Activated T-cell treated with anti-CD3 and anti-CD28 coated beads for 48 hours (primary cell): ENCODE measurements at regions not wholly inside any gene's neighbourhood (a gene's known extent, or its start where the extent isn't known, plus 50 kb on each side); places are given as distances from the start of the nearest gene placed in this dataset.
"Not testable (repeated sequence)": the region's sequence is repeated elsewhere in the genome, so short reads cannot be mapped to it uniquely, and the experiment has no call there.

ENCODE experiments used
- DNase-seq: peaks from one replicate; pipeline ENCODE4 v3.0.0-alpha.2; 2020; ENCODE audit warnings: low read depth

- DNase-seq: no peak
Observed at GRCh38 chr5:171542525-171543140, 123.2 kb downstream of the FGF18 start.

GRCh38 chr5:171543148-171543815 lies 123.8 kb downstream of the FGF18 start:
- no peak for DNase-seq

GRCh38 chr5:171544913-171545765 lies 125.7 kb downstream of the FGF18 start:
- no peak for DNase-seq

- DNase-seq: no peak
Observed at GRCh38 chr5:171549274-171549673, 129.8 kb downstream of the FGF18 start.

- not testable (repeated sequence) for DNase-seq
Observed at GRCh38 chr5:171553817-171554216, 134.4 kb downstream of the FGF18 start.

GRCh38 chr5:171555160-171555559 lies 135.7 kb downstream of the FGF18 start:
- DNase-seq: no peak

GRCh38 chr5:171562822-171563221 lies 143.4 kb downstream of the FGF18 start:
- peak; percentile 6 for DNase-seq

GRCh38 chr5:171568389-171568788 lies 148.9 kb downstream of the FGF18 start:
- DNase-seq: no peak

GRCh38 chr5:171569065-171569712 lies 149.7 kb downstream of the FGF18 start:
- no peak for DNase-seq

- DNase-seq: no peak
Observed at GRCh38 chr5:171570244-171570825, 150.9 kb downstream of the FGF18 start.

- DNase-seq: no peak
Observed at GRCh38 chr5:171571663-171572062, 152.2 kb downstream of the FGF18 start.

- no peak for DNase-seq
Observed at GRCh38 chr5:171573021-171573420, 153.6 kb downstream of the FGF18 start.

- no peak for DNase-seq
Observed at GRCh38 chr5:171573451-171574225, 154.2 kb downstream of the FGF18 start.

GRCh38 chr5:171574376-171574775 lies 154.9 kb downstream of the FGF18 start:
- DNase-seq: no peak

- no peak for DNase-seq
Observed at GRCh38 chr5:171575386-171575785, 155.9 kb downstream of the FGF18 start.

- no peak for DNase-seq
Observed at GRCh38 chr5:171575808-171576207, 156.4 kb downstream of the FGF18 start.

- no peak for DNase-seq
Observed at GRCh38 chr5:171577042-171577758, 157.8 kb downstream of the FGF18 start.

- DNase-seq: no peak
Observed at GRCh38 chr5:171578049-171578828, 158.8 kb downstream of the FGF18 start.

GRCh38 chr5:171578829-171579491 lies 159.5 kb downstream of the FGF18 start:
- no peak for DNase-seq
